ENCODE measurements at regions not wholly inside any gene's neighbourhood (a gene's known extent, or its start where the extent isn't known, plus 50 kb on each side); places are given as distances from the start of the nearest gene placed in this dataset.
A peak's percentile ranks its signal among the peaks of the same experiment; 100 is the strongest.
"Not testable (repeated sequence)": the region's sequence is repeated elsewhere in the genome, so short reads cannot be mapped to it uniquely, and the experiment has no call there.

- TF ChIP-seq EZH2 (IDR thresholded peaks at IDR 0.05; ENCODE audit: borderline replicate concordance) (no peak), EZH2phosphoT487 (IDR thresholded peaks at IDR 0.05; ENCODE audit: low read depth, severe bottlenecking, unreplicated experiment) (no peak)
- Histone ChIP-seq H2AFZ (no peak overlapping the region), H3K27ac (no peak overlapping the region), H3K36me3 (replicated peaks; ENCODE audit: insufficient read depth, low read depth) (no peaks in the 10 kb centered on the region), H3K4me3 (no peak overlapping the region), H3K4me1 (ENCODE audit: insufficient read depth) (no peaks in the 10 kb centered on the region), H3K9me3 (ENCODE audit: low read depth) (no peaks in the 10 kb centered on the region), H3K9me2 (replicated peaks; ENCODE audit: insufficient read depth) (no peaks in the 10 kb centered on the region), H3K4me2 (no peak overlapping the region), H3K27me3 (no peaks in the 10 kb centered on the region), H3K79me2 (no peaks in the 10 kb centered on the region), H4K20me1 (ENCODE audit: insufficient read depth, poor library complexity, severe bottlenecking) (no peaks in the 10 kb centered on the region)
- WGBS (ENCODE audit: low lambda C conversion rate, missing lambda C conversion rate), result 85% methylated on average over 6 of the region's 6 CpGs
- no peak for DNase-seq (ENCODE audit: low spot score)
Observed at GRCh38 chr19:29886586-29886985, 55.5 kb upstream of the URI1 start.

GRCh38 chr19:29887442-29887855, 54.6 kb upstream of the URI1 start:
- H3K36me3 ChIP-seq (replicated peaks; ENCODE audit: insufficient read depth, low read depth), result no peaks in the 10 kb centered on the region
- H3K79me2 ChIP-seq, result no peaks in the 10 kb centered on the region
- no peak overlapping the region for H3K27ac ChIP-seq
- H2AFZ ChIP-seq, result no peak overlapping the region
- TF ChIP-seq EZH2 (IDR thresholded peaks at IDR 0.05; ENCODE audit: borderline replicate concordance), result no peak
- no peak for TF ChIP-seq EZH2phosphoT487 (IDR thresholded peaks at IDR 0.05; ENCODE audit: low read depth, severe bottlenecking, unreplicated experiment)
- TF ChIP-seq CTCF (IDR thresholded peaks at IDR 0.05; ENCODE audit: poor library complexity), result no peak
- no peaks in the 10 kb centered on the region for H3K27me3 ChIP-seq
- no peaks in the 10 kb centered on the region for H3K9me2 ChIP-seq (replicated peaks; ENCODE audit: insufficient read depth)
- H3K9me3 ChIP-seq (ENCODE audit: low read depth), result no peaks in the 10 kb centered on the region
- DNase-seq (ENCODE audit: low spot score), result peak; percentile 51
- no peaks in the 10 kb centered on the region for H4K20me1 ChIP-seq (ENCODE audit: insufficient read depth, poor library complexity, severe bottlenecking)
- no peak overlapping the region for H3K4me3 ChIP-seq
- no peak overlapping the region for H3K4me2 ChIP-seq
- H3K4me1 ChIP-seq (ENCODE audit: insufficient read depth), result no peaks in the 10 kb centered on the region
- WGBS (ENCODE audit: low lambda C conversion rate, missing lambda C conversion rate), result 23% methylated on average over 2 of the region's 2 CpGs

GRCh38 chr19:29888047-29888446, 54.0 kb upstream of the URI1 start:
- H3K4me3 ChIP-seq; H3K9me3 ChIP-seq (ENCODE audit: low read depth); H3K79me2 ChIP-seq; H3K36me3 ChIP-seq (replicated peaks; ENCODE audit: insufficient read depth, low read depth); H4K20me1 ChIP-seq (ENCODE audit: insufficient read depth, poor library complexity, severe bottlenecking); H3K9me2 ChIP-seq (replicated peaks; ENCODE audit: insufficient read depth); H3K4me1 ChIP-seq (ENCODE audit: insufficient read depth); H3K27ac ChIP-seq; H2AFZ ChIP-seq; H3K27me3 ChIP-seq; DNase-seq (ENCODE audit: low spot score); H3K4me2 ChIP-seq: not testable (repeated sequence)
- 100% methylated on average over 1 of the region's 3 CpGs for WGBS (ENCODE audit: low lambda C conversion rate, missing lambda C conversion rate)

GRCh38 chr19:29889702-29890101, 52.3 kb upstream of the URI1 start:
- DNase-seq (ENCODE audit: low spot score), result no peak
- Histone ChIP-seq H3K4me3 (no peak overlapping the region), H3K4me2 (no peak overlapping the region), H3K27ac (no peak overlapping the region), H2AFZ (no peak overlapping the region), H4K20me1 (ENCODE audit: insufficient read depth, poor library complexity, severe bottlenecking) (no peaks in the 10 kb centered on the region), H3K9me3 (ENCODE audit: low read depth) (no peaks in the 10 kb centered on the region), H3K27me3 (no peaks in the 10 kb centered on the region), H3K9me2 (replicated peaks; ENCODE audit: insufficient read depth) (no peaks in the 10 kb centered on the region), H3K36me3 (replicated peaks; ENCODE audit: insufficient read depth, low read depth) (no peaks in the 10 kb centered on the region), H3K79me2 (no peaks in the 10 kb centered on the region), H3K4me1 (ENCODE audit: insufficient read depth) (no peaks in the 10 kb centered on the region)
- TF ChIP-seq EZH2 (IDR thresholded peaks at IDR 0.05; ENCODE audit: borderline replicate concordance) (no peak), EZH2phosphoT487 (IDR thresholded peaks at IDR 0.05; ENCODE audit: low read depth, severe bottlenecking, unreplicated experiment) (no peak), CTCF (IDR thresholded peaks at IDR 0.05; ENCODE audit: poor library complexity) (no peak)

GRCh38 chr19:29890392-29890791, 51.6 kb upstream of the URI1 start:
- Histone ChIP-seq H3K4me1 (ENCODE audit: insufficient read depth) (no peaks in the 10 kb centered on the region), H3K36me3 (replicated peaks; ENCODE audit: insufficient read depth, low read depth) (no peaks in the 10 kb centered on the region), H3K9me3 (ENCODE audit: low read depth) (no peaks in the 10 kb centered on the region), H3K79me2 (no peaks in the 10 kb centered on the region), H3K4me3 (no peak overlapping the region), H3K27ac (no peak overlapping the region), H3K27me3 (no peaks in the 10 kb centered on the region), H4K20me1 (ENCODE audit: insufficient read depth, poor library complexity, severe bottlenecking) (no peaks in the 10 kb centered on the region), H3K4me2 (no peak overlapping the region), H3K9me2 (replicated peaks; ENCODE audit: insufficient read depth) (no peaks in the 10 kb centered on the region), H2AFZ (no peak overlapping the region)
- 83% methylated on average over 1 of the region's 1 CpG for WGBS (ENCODE audit: low lambda C conversion rate, missing lambda C conversion rate)
- no peak for DNase-seq (ENCODE audit: low spot score)
- TF ChIP-seq EZH2phosphoT487 (IDR thresholded peaks at IDR 0.05; ENCODE audit: low read depth, severe bottlenecking, unreplicated experiment), result no peak
- no peak for TF ChIP-seq CTCF (IDR thresholded peaks at IDR 0.05; ENCODE audit: poor library complexity)
- TF ChIP-seq EZH2 (IDR thresholded peaks at IDR 0.05; ENCODE audit: borderline replicate concordance), result no peak
